Stimulated activated naive CD4-positive, alpha-beta T cell (primary cell): ENCODE measurements at regions not wholly inside any gene's neighbourhood (a gene's known extent, or its start where the extent isn't known, plus 50 kb on each side); places are given as distances from the start of the nearest gene placed in this dataset.
"Not testable (repeated sequence)": the region's sequence is repeated elsewhere in the genome, so short reads cannot be mapped to it uniquely, and the experiment has no call there.

ENCODE experiments used
- DNase-seq, 6 experiments: peaks; one replicate each; lab custom pipeline; 2025; lab: John Stamatoyannopoulos, UW

- no peak for DNase-seq
Observed at GRCh38 chr14:105873870-105874512, 347.6 kb downstream of the TMEM121 start.

GRCh38 chr14:105876158-105876557, 349.8 kb downstream of the TMEM121 start:
- no peak for DNase-seq

GRCh38 chr14:105876829-105877228, 350.4 kb downstream of the TMEM121 start:
- DNase-seq: no peak

GRCh38 chr14:105877645-105878044, 351.3 kb downstream of the TMEM121 start:
- no peak for DNase-seq

- DNase-seq: no peak
Observed at GRCh38 chr14:105878125-105878524, 351.7 kb downstream of the TMEM121 start.

GRCh38 chr14:105878554-105878953, 352.2 kb downstream of the TMEM121 start:
- no peak for DNase-seq

- no peak for DNase-seq
Observed at GRCh38 chr14:105879503-105879866, 353.1 kb downstream of the TMEM121 start.

- no peak for DNase-seq
Observed at GRCh38 chr14:105879867-105880561, 353.6 kb downstream of the TMEM121 start.

GRCh38 chr14:105880616-105881015, 354.2 kb downstream of the TMEM121 start:
- no peak for DNase-seq

GRCh38 chr14:105881021-105881930, 354.9 kb downstream of the TMEM121 start:
- DNase-seq: no peak

GRCh38 chr14:105882011-105882410, 355.6 kb downstream of the TMEM121 start:
- not testable (repeated sequence) for DNase-seq

- DNase-seq: no peak
Observed at GRCh38 chr14:105882626-105883025, 356.2 kb downstream of the TMEM121 start.

GRCh38 chr14:105883066-105884005, 357.0 kb downstream of the TMEM121 start:
- no peak for DNase-seq

GRCh38 chr14:105884192-105884807, 357.9 kb downstream of the TMEM121 start:
- not testable (repeated sequence) for DNase-seq

GRCh38 chr14:105884808-105885281, 358.5 kb downstream of the TMEM121 start:
- DNase-seq: no peak

- no peak for DNase-seq
Observed at GRCh38 chr14:105885561-105886320, 359.4 kb downstream of the TMEM121 start.

GRCh38 chr14:105886791-105887191, 360.4 kb downstream of the TMEM121 start:
- DNase-seq: not testable (repeated sequence)

- no peak for DNase-seq
Observed at GRCh38 chr14:105887692-105888091, 361.3 kb downstream of the TMEM121 start.

GRCh38 chr14:105888151-105888550, 361.8 kb downstream of the TMEM121 start:
- DNase-seq: no peak
